ENCODE measurements at regions not wholly inside any gene's neighbourhood (a gene's known extent, or its start where the extent isn't known, plus 50 kb on each side); places are given as distances from the start of the nearest gene placed in this dataset.

DNA sequence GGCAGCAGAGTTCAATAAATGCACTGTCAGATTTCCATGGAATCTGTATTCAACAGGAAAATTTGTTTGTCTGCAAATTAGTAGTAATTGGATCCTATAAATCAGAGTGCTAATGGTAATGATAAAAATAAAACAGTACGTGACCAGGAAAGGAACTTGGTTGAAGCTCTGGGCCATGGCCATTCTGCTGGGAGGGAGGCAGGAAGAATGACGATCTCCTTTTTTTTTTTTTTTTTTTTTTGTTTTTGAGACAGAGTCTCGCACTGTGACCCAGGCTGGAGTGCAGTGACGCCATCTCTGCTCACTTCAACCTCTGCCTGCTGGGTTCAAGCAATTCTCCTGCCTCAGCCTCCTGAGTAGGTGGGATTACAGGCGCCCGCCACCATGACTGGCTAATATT, 94.8 kb upstream of the SEC11C start:
- TF ChIP-seq, protein P1, sequence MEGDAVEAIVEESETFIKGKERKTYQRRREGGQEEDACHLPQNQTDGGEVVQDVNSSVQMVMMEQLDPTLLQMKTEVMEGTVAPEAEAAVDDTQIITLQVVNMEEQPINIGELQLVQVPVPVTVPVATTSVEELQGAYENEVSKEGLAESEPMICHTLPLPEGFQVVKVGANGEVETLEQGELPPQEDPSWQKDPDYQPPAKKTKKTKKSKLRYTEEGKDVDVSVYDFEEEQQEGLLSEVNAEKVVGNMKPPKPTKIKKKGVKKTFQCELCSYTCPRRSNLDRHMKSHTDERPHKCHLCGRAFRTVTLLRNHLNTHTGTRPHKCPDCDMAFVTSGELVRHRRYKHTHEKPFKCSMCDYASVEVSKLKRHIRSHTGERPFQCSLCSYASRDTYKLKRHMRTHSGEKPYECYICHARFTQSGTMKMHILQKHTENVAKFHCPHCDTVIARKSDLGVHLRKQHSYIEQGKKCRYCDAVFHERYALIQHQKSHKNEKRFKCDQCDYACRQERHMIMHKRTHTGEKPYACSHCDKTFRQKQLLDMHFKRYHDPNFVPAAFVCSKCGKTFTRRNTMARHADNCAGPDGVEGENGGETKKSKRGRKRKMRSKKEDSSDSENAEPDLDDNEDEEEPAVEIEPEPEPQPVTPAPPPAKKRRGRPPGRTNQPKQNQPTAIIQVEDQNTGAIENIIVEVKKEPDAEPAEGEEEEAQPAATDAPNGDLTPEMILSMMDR (IDR thresholded peaks at IDR 0.05) = no peak
- no peak for TF ChIP-seq EZH2 (IDR thresholded peaks at IDR 0.05; ENCODE audit: borderline replicate concordance, insufficient read depth, low read depth, low read length, poor library complexity, severe bottlenecking)
